H9 (cell line): ENCODE measurements at regions not wholly inside any gene's neighbourhood (a gene's known extent, or its start where the extent isn't known, plus 50 kb on each side); places are given as distances from the start of the nearest gene placed in this dataset.

Experiments
- DNase-seq: peaks from one replicate; pipeline ENCODE4 v3.0.0-alpha.2; 2017
- H2AFZ ChIP-seq: one replicate; pipeline ENCODE4 v1.6.1; 2013; ENCODE audit warnings: mild to moderate bottlenecking, low read length, control low read depth, moderate library complexity
- H2AK5ac ChIP-seq: 2 replicates; pipeline ENCODE4 v1.6.1; 2013; ENCODE audit warnings: low read length, control low read depth, mixed read lengths; ENCODE audit not compliant: insufficient read length
- H2BK120ac ChIP-seq: one replicate; pipeline ENCODE4 v1.6.1; 2013; ENCODE audit warnings: low read depth, mild to moderate bottlenecking, low read length, control low read depth, inconsistent platforms; ENCODE audit not compliant: poor library complexity, severe bottlenecking
- H2BK12ac ChIP-seq: 2 replicates; pipeline ENCODE4 v1.6.1; 2013; ENCODE audit warnings: low read length, control low read depth, mixed read lengths, low read depth; ENCODE audit not compliant: insufficient read length
- H2BK15ac ChIP-seq: 2 replicates; pipeline ENCODE4 v1.6.1; 2013; ENCODE audit warnings: low read depth, low read length, control low read depth
- H2BK20ac ChIP-seq: one replicate; pipeline ENCODE4 v1.6.1; 2013; ENCODE audit warnings: low read depth, mild to moderate bottlenecking, low read length, control low read depth, inconsistent platforms; ENCODE audit not compliant: poor library complexity, severe bottlenecking
- H2BK5ac ChIP-seq: 2 replicates; pipeline ENCODE4 v1.6.1; 2013; ENCODE audit warnings: low read length, control low read depth, mixed read lengths; ENCODE audit not compliant: insufficient read length
- H3K14ac ChIP-seq: 2 replicates; pipeline ENCODE4 v1.6.1; 2013; ENCODE audit warnings: low read length, control low read depth; ENCODE audit not compliant: insufficient read depth
- H3K18ac ChIP-seq: 2 replicates; pipeline ENCODE4 v1.6.1; 2013; ENCODE audit warnings: low read depth, mild to moderate bottlenecking, mixed read lengths, low read length, control low read depth; ENCODE audit not compliant: insufficient read length
- H3K23ac ChIP-seq: 2 replicates; pipeline ENCODE4 v1.6.1; 2013; ENCODE audit warnings: low read length, control low read depth, mixed read lengths, low read depth; ENCODE audit not compliant: insufficient read length
- H3K23me2 ChIP-seq: 2 replicates; pipeline ENCODE4 v1.6.1; 2013; ENCODE audit warnings: low read depth, mild to moderate bottlenecking, mixed read lengths, low read length, control low read depth; ENCODE audit not compliant: insufficient read length, poor library complexity, severe bottlenecking
- H3K27ac ChIP-seq: 2 replicates; pipeline ENCODE4 v1.5.1; 2013; ENCODE audit warnings: low read length, control low read depth, mixed read lengths, low read depth; ENCODE audit not compliant: insufficient read length
- H3K27me3 ChIP-seq: 2 replicates; pipeline ENCODE4 v1.6.1; 2013; ENCODE audit warnings: low read length, control low read depth, inconsistent platforms; ENCODE audit not compliant: insufficient read depth
- H3K4ac ChIP-seq: 2 replicates; pipeline ENCODE4 v1.6.1; 2013; ENCODE audit warnings: low read depth, mild to moderate bottlenecking, control low read depth, inconsistent platforms, low read length, moderate library complexity
- H3K4me1 ChIP-seq: 2 replicates; pipeline ENCODE4 v1.6.1; 2013; ENCODE audit warnings: low read length, control low read depth, inconsistent platforms; ENCODE audit not compliant: insufficient read depth
- H3K4me2 ChIP-seq: 2 replicates; pipeline ENCODE4 v1.6.1; 2013; ENCODE audit warnings: low read length, control low read depth, mixed read lengths; ENCODE audit not compliant: insufficient read length, insufficient read depth
- H3K56ac ChIP-seq: 2 replicates; pipeline ENCODE4 v1.6.1; 2013; ENCODE audit warnings: low read depth, mild to moderate bottlenecking, mixed read lengths, low read length, control low read depth; ENCODE audit not compliant: insufficient read length
- H3K79me1 ChIP-seq: 2 replicates; pipeline ENCODE4 v1.6.1; 2013; ENCODE audit warnings: low read depth, mild to moderate bottlenecking, moderate library complexity, low read length, control low read depth, inconsistent platforms; ENCODE audit not compliant: insufficient read depth, poor library complexity, severe bottlenecking
- H3K79me2 ChIP-seq: 2 replicates; pipeline ENCODE4 v1.6.1; 2013; ENCODE audit warnings: low read length, control low read depth, inconsistent platforms; ENCODE audit not compliant: insufficient read depth
- H3K9ac ChIP-seq: 2 replicates; pipeline ENCODE4 v1.6.1; 2013; ENCODE audit warnings: low read length, control low read depth, mixed read lengths; ENCODE audit not compliant: insufficient read length; ENCODE audit errors: extremely low read depth
- H3K9me3 ChIP-seq: one replicate; pipeline ENCODE4 v1.6.1; 2013; ENCODE audit warnings: low read depth, low read length, inconsistent platforms; ENCODE audit not compliant: control insufficient read depth
- H3T11ph ChIP-seq: one replicate; pipeline ENCODE4 v1.6.1; 2013; ENCODE audit warnings: mild to moderate bottlenecking, low read length, control low read depth, inconsistent platforms
- H4K20me1 ChIP-seq: one replicate; pipeline ENCODE4 v1.6.1; 2013; ENCODE audit not compliant: control insufficient read depth, insufficient read length, insufficient read depth
- H4K5ac ChIP-seq: 2 replicates; pipeline ENCODE4 v1.6.1; 2013; ENCODE audit warnings: low read depth, mild to moderate bottlenecking, mixed read lengths, low read length, control low read depth; ENCODE audit not compliant: insufficient read length
- H4K8ac ChIP-seq: replicated peaks from 2 replicates; pipeline ENCODE4 v1.6.1; 2013; ENCODE audit warnings: low read length, control low read depth, mixed read lengths, low read depth; ENCODE audit not compliant: insufficient read length
- H4K91ac ChIP-seq: 2 replicates; pipeline ENCODE4 v1.6.1; 2013; ENCODE audit warnings: low read depth, mild to moderate bottlenecking, moderate library complexity, mixed read lengths, low read length, control low read depth; ENCODE audit not compliant: insufficient read length
- H3K27ac Mint-ChIP-seq, 3 experiments: 2 replicates in 2 of 3; 3 replicates in 1 of 3; pipeline ENCODE4 v1.8.0; 2020 to 2021; ENCODE audit warnings: mixed read lengths in 3 of 3, mild to moderate bottlenecking in 1 of 3, moderate library complexity in 1 of 3
- H3K27me3 Mint-ChIP-seq: 2 replicates; pipeline ENCODE4 v1.8.0; 2021; ENCODE audit warnings: low read depth, mild to moderate bottlenecking, moderate library complexity, mixed read lengths
- H3K36me3 Mint-ChIP-seq, 3 experiments: 2 replicates in 2 of 3; 3 replicates in 1 of 3; pipeline ENCODE4 v1.8.0; 2020 to 2021; ENCODE audit warnings: low read depth in 3 of 3, mixed read lengths in 3 of 3; ENCODE audit not compliant: insufficient read depth in 1 of 3
- H3K4me1 Mint-ChIP-seq, 2 experiments: 2 replicates each; pipeline ENCODE4 v1.8.0; 2020; ENCODE audit warnings: mixed read lengths in 2 of 2
- H3K4me3 Mint-ChIP-seq, 2 experiments: 2 replicates in 1 of 2; 3 replicates in 1 of 2; pipeline ENCODE4 v1.8.0; 2020 to 2021; ENCODE audit warnings: mild to moderate bottlenecking in 2 of 2, mixed read lengths in 2 of 2, moderate library complexity in 1 of 2
- H3K9me3 Mint-ChIP-seq, 2 experiments: 2 replicates in 1 of 2; 3 replicates in 1 of 2; pipeline ENCODE4 v1.8.0; 2020; ENCODE audit warnings: mild to moderate bottlenecking in 2 of 2, mixed read lengths in 2 of 2, moderate library complexity in 1 of 2
- CTCF ChIP-seq: fragments of 200-600 bp; sonication (generic); conservative IDR thresholded peaks from 3 replicates; pipeline ENCODE4 v1.8.0; 2021; ENCODE audit warnings: antibody characterized with exemption, mild to moderate bottlenecking
- WGBS: extraction: QIAGEN DNeasy Blood & Tissue Kit; methylation state at CpG from one replicate; pipeline ENCODE4 v1.1.7; 2013; ENCODE audit warnings: missing lambda C conversion rate, low lambda C conversion rate, mixed read lengths; ENCODE audit not compliant: insufficient read length; ENCODE audit errors: extremely low coverage; 5-methylcytosine and 5-hydroxymethylcytosine counted together

GRCh38 chr16:51408357-51408756, 257.3 kb upstream of the SALL1 start:
- H3T11ph ChIP-seq, result no peak overlapping the region
- H2BK120ac ChIP-seq, result no peak overlapping the region
- H4K5ac ChIP-seq, result no peak overlapping the region
- no peak overlapping the region for H2BK5ac ChIP-seq
- no peaks in the 10 kb centered on the region for H3K79me2 ChIP-seq
- Mint-ChIP-seq H3K4me1 (peaks cover 22 to 32% of the 10 kb centered on the region in 2 experiments), H3K9me3 (no peaks in the 10 kb centered on the region), H3K36me3 (no peaks in the 10 kb centered on the region), H3K27ac (peak overlapping the region in 1 of 3 experiments; percentile 53; a peak in 1 of 7 replicates), H3K4me3 (no peak overlapping the region), H3K27me3 (peaks cover 4% of the 10 kb centered on the region; the same call in 1 of the 2 replicates)
- H3K4me1 ChIP-seq, result no peaks in the 10 kb centered on the region
- H2BK15ac ChIP-seq, result no peak overlapping the region
- H3K23me2 ChIP-seq, result no peaks in the 10 kb centered on the region
- no peaks in the 10 kb centered on the region for H3K79me1 ChIP-seq
- no peak overlapping the region for H3K4ac ChIP-seq
- no peak for TF ChIP-seq CTCF
- H2AFZ ChIP-seq, result no peak overlapping the region
- H2BK12ac ChIP-seq, result no peak overlapping the region
- no CpG with 5 or more reads among the region's 4 CpGs for WGBS
- H3K4me2 ChIP-seq, result no peak overlapping the region
- no peak overlapping the region for H3K27ac ChIP-seq
- no peak overlapping the region for H3K56ac ChIP-seq
- H4K20me1 ChIP-seq, result no peaks in the 10 kb centered on the region
- no peak overlapping the region for H3K23ac ChIP-seq
- H3K27me3 ChIP-seq, result no peaks in the 10 kb centered on the region
- no peak overlapping the region for H2AK5ac ChIP-seq
- DNase-seq, result no peak
- H3K9ac ChIP-seq, result no peak overlapping the region
- no peak overlapping the region for H3K18ac ChIP-seq
- H3K14ac ChIP-seq, result no peak overlapping the region
- no peak overlapping the region for H2BK20ac ChIP-seq
- H4K91ac ChIP-seq, result no peak overlapping the region
- no peak overlapping the region for H4K8ac ChIP-seq
- no peaks in the 10 kb centered on the region for H3K9me3 ChIP-seq
